ENCODE measurements at regions not wholly inside any gene's neighbourhood (a gene's known extent, or its start where the extent isn't known, plus 50 kb on each side); places are given as distances from the start of the nearest gene placed in this dataset.

DNA sequence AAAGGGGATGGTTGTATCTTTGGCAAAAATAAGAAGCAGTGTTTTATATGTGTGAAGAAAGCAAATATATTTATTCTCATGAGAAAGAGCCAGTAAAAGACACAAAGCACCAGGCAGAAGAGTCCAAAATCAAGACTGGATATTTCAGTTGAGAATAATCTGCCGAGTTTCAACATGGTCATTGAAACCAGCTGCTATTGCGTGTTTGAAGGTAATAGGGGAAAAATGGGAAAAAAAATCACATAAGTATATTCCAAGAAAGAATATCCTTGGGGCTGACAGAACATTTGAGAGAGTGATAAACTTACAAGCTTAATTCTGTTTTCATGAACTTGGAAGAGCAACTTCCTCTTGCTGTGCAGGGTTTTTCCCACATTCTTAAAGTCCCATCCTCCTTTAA, 79.9 kb downstream of the ISOC1 start:
- Mint-ChIP-seq H3K27ac (no peak overlapping the region), H3K9me3 (no peaks in the 10 kb centered on the region), H3K4me1 (ENCODE audit: unreplicated experiment) (no peaks in the 10 kb centered on the region), H3K27me3 (no peaks in the 10 kb centered on the region), H3K4me3 (no peak overlapping the region), H3K36me3 (no peaks in the 10 kb centered on the region)
- TF ChIP-seq, protein P1, sequence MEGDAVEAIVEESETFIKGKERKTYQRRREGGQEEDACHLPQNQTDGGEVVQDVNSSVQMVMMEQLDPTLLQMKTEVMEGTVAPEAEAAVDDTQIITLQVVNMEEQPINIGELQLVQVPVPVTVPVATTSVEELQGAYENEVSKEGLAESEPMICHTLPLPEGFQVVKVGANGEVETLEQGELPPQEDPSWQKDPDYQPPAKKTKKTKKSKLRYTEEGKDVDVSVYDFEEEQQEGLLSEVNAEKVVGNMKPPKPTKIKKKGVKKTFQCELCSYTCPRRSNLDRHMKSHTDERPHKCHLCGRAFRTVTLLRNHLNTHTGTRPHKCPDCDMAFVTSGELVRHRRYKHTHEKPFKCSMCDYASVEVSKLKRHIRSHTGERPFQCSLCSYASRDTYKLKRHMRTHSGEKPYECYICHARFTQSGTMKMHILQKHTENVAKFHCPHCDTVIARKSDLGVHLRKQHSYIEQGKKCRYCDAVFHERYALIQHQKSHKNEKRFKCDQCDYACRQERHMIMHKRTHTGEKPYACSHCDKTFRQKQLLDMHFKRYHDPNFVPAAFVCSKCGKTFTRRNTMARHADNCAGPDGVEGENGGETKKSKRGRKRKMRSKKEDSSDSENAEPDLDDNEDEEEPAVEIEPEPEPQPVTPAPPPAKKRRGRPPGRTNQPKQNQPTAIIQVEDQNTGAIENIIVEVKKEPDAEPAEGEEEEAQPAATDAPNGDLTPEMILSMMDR (conservative IDR thresholded peaks at IDR 0.05): no peak
- DNase-seq (ENCODE audit: extremely low spot score, unreplicated experiment): no peak

DNA sequence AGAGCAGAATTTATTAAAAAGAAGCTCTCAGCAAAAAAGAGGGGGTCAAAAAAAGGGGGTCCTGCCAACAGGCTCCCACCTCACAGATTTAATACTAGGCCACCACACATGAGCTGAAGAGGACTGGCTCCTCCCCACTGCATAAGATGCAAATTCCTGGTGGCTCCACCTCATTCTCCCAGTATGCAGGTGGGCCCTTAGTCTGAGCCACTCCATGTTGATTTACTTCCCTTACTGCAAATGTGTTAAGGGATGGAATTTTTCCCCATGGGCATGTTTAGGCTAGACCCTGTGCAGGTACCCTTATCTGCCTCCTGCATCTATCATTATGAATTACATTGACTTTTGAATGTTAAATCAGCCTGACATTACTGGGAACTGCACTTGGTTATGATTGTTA, 82.9 kb downstream of the ISOC1 start:
- no peaks in the 10 kb centered on the region for H3K4me1 Mint-ChIP-seq (ENCODE audit: unreplicated experiment)
- H3K36me3 Mint-ChIP-seq: no peaks in the 10 kb centered on the region
- H3K9me3 Mint-ChIP-seq: no peaks in the 10 kb centered on the region
- no peak overlapping the region for H3K4me3 Mint-ChIP-seq
- no peaks in the 10 kb centered on the region for H3K27me3 Mint-ChIP-seq
- no peak for DNase-seq (ENCODE audit: extremely low spot score, unreplicated experiment)
- TF ChIP-seq, protein P1 (conservative IDR thresholded peaks at IDR 0.05): no peak
- H3K27ac Mint-ChIP-seq: no peak overlapping the region

DNA sequence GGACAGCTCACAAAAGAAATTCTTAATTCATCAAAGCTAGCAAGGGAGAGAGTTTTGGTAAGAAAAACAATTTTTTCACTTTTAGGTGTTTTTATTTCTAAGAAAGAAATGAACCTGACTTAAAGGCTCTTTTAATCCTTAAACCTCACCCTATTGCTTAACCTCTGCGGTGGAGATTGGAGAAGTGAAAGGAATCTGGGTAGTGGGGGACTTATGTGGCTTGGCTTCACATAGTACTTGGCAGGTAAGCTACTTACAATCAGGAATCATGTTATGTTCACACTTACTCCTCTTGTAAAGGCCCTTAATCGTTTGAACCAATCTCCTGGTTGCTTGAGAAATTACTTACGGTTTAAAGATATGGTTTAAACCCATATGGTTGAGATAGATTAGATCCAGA, 104.8 kb downstream of the ISOC1 start:
- no peaks in the 10 kb centered on the region for H3K9me3 Mint-ChIP-seq
- H3K4me1 Mint-ChIP-seq (ENCODE audit: unreplicated experiment): no peaks in the 10 kb centered on the region
- H3K36me3 Mint-ChIP-seq: no peaks in the 10 kb centered on the region
- TF ChIP-seq, protein P1 (conservative IDR thresholded peaks at IDR 0.05): no peak
- H3K27ac Mint-ChIP-seq: no peak overlapping the region
- no peaks in the 10 kb centered on the region for H3K27me3 Mint-ChIP-seq
- no peak for DNase-seq (ENCODE audit: extremely low spot score, unreplicated experiment)
- H3K4me3 Mint-ChIP-seq: no peak overlapping the region

- Mint-ChIP-seq H3K27ac (no peak overlapping the region), H3K4me3 (no peak overlapping the region), H3K36me3 (no peaks in the 10 kb centered on the region), H3K9me3 (no peaks in the 10 kb centered on the region), H3K27me3 (no peaks in the 10 kb centered on the region), H3K4me1 (ENCODE audit: unreplicated experiment) (no peaks in the 10 kb centered on the region)
- TF ChIP-seq, protein P1 (conservative IDR thresholded peaks at IDR 0.05): no peak
- no peak for DNase-seq (ENCODE audit: extremely low spot score, unreplicated experiment)
Observed at GRCh38 chr5:129204525-129204924, 110.0 kb downstream of the ISOC1 start.

DNA sequence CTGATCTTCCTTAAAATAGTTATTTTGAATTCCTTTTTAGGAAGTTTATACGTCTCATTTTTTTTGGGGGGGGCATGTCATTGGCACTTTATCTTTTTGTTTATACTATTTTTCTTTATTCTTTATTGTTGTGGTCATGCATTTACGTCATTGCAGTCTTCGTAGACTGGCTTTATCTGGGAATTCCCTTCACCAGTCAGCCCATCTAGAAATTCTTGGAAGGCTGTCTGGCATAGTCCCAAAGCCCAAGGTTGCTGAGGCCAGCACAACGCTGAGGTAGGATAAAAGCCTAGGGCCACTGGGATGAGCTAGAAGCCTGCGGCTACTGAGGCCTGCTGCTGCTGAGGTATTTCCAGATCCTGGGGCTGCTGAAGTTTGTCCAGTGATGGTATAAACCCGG, 121.5 kb downstream of the ISOC1 start:
- H3K4me1 Mint-ChIP-seq (ENCODE audit: unreplicated experiment): no peaks in the 10 kb centered on the region
- H3K36me3 Mint-ChIP-seq: no peaks in the 10 kb centered on the region
- H3K9me3 Mint-ChIP-seq: peaks cover 10% of the 10 kb centered on the region
- H3K27me3 Mint-ChIP-seq: no peaks in the 10 kb centered on the region
- no peak for DNase-seq (ENCODE audit: extremely low spot score, unreplicated experiment)
- H3K27ac Mint-ChIP-seq: no peak overlapping the region
- no peak overlapping the region for H3K4me3 Mint-ChIP-seq
- TF ChIP-seq, protein P1 (conservative IDR thresholded peaks at IDR 0.05): no peak

DNA sequence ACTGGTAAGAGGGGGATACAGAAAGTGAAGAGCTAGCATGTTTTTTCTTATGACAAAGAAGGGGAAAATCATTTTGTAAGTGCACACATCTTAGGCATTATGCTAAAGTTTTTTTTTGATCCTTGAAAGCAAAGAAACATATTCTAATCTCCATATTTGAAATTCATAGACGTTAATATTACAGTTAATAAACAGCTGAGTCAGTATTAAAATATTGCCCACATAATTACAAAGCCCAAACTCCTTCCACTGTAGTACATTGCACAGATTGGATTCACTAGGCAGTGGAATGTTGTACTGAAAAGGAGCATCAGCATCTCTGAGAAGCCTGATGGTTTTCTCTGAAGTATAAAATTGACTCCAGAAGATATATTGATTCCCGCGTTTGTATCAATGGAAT, 122.6 kb downstream of the ISOC1 start:
- DNase-seq (ENCODE audit: extremely low spot score, unreplicated experiment): no peak
- TF ChIP-seq, protein P1 (conservative IDR thresholded peaks at IDR 0.05): no peak
- Mint-ChIP-seq H3K36me3 (no peaks in the 10 kb centered on the region), H3K27me3 (no peaks in the 10 kb centered on the region), H3K27ac (no peak overlapping the region), H3K9me3 (peaks cover 6% of the 10 kb centered on the region), H3K4me3 (no peak overlapping the region), H3K4me1 (ENCODE audit: unreplicated experiment) (no peaks in the 10 kb centered on the region)

Measured in type B pancreatic cell (in vitro differentiated cells).